ENCODE measurements at regions not wholly inside any gene's neighbourhood (a gene's known extent, or its start where the extent isn't known, plus 50 kb on each side); places are given as distances from the start of the nearest gene placed in this dataset.

GRCh38 chr18:10317864-10318690, 136.4 kb upstream of the APCDD1 start:
- 74 to 83% (median 79%) methylated on average over 6 of the region's 6 CpGs for WGBS, 3 donors
- H3K36me3 ChIP-seq, result no peaks in the 10 kb centered on the region
- intact Hi-C loops (cut with DNase I), result no loop called here
- H3K27me3 ChIP-seq, result no peaks in the 10 kb centered on the region
- H3K27ac ChIP-seq, result no peak overlapping the region
- TF ChIP-seq POLR2A (IDR thresholded peaks at IDR 0.05) (no peak), CTCF (IDR thresholded peaks at IDR 0.05) (no peak), EP300 (IDR thresholded peaks at IDR 0.05) (no peak)
- no peaks in the 10 kb centered on the region for H3K4me1 ChIP-seq (ENCODE audit: insufficient read depth)
- H3K4me3 ChIP-seq, result no peak overlapping the region
- H3K9me3 ChIP-seq, result no peaks in the 10 kb centered on the region
- no peak for DNase-seq

GRCh38 chr18:10318691-10318970, 135.8 kb upstream of the APCDD1 start:
- Histone ChIP-seq H3K27ac (no peak overlapping the region), H3K4me1 (ENCODE audit: insufficient read depth) (no peaks in the 10 kb centered on the region), H3K4me3 (no peak overlapping the region), H3K36me3 (no peaks in the 10 kb centered on the region), H3K9me3 (no peaks in the 10 kb centered on the region), H3K27me3 (no peaks in the 10 kb centered on the region)
- 35 to 54% (median 51%) methylated on average over 3 of the region's 3 CpGs for WGBS, 3 donors
- no peak for TF ChIP-seq POLR2A (IDR thresholded peaks at IDR 0.05)
- no peak for TF ChIP-seq CTCF (IDR thresholded peaks at IDR 0.05)
- TF ChIP-seq EP300 (IDR thresholded peaks at IDR 0.05), result no peak
- intact Hi-C loops (cut with DNase I), result no loop called here
- no peak for DNase-seq

- no peak for DNase-seq
- Histone ChIP-seq H3K36me3 (no peaks in the 10 kb centered on the region), H3K9me3 (no peaks in the 10 kb centered on the region), H3K4me1 (ENCODE audit: insufficient read depth) (no peaks in the 10 kb centered on the region), H3K27me3 (no peaks in the 10 kb centered on the region), H3K27ac (no peak overlapping the region), H3K4me3 (no peak overlapping the region)
- WGBS, 3 donors, result 79 to 91% (median 86%) methylated on average over 2 of the region's 2 CpGs
- intact Hi-C loops (cut with DNase I), result no loop called here
- no peak for TF ChIP-seq EP300 (IDR thresholded peaks at IDR 0.05)
- no peak for TF ChIP-seq POLR2A (IDR thresholded peaks at IDR 0.05)
- no peak for TF ChIP-seq CTCF (IDR thresholded peaks at IDR 0.05)
These were observed 135.4 kb upstream of the APCDD1 start for GRCh38 chr18:10319026-10319425.

GRCh38 chr18:10319914-10320600, 134.4 kb upstream of the APCDD1 start:
- no peak for DNase-seq
- intact Hi-C loops (cut with DNase I), result no loop called here
- H3K9me3 ChIP-seq, result no peaks in the 10 kb centered on the region
- no peaks in the 10 kb centered on the region for H3K36me3 ChIP-seq
- WGBS, 3 donors, result 89 to 94% (median 91%) methylated on average over 9 of the region's 9 CpGs
- no peaks in the 10 kb centered on the region for H3K4me1 ChIP-seq (ENCODE audit: insufficient read depth)
- no peak overlapping the region for H3K27ac ChIP-seq
- H3K27me3 ChIP-seq, result no peaks in the 10 kb centered on the region
- TF ChIP-seq CTCF (IDR thresholded peaks at IDR 0.05), result no peak
- no peak for TF ChIP-seq EP300 (IDR thresholded peaks at IDR 0.05)
- TF ChIP-seq POLR2A (IDR thresholded peaks at IDR 0.05), result no peak
- no peak overlapping the region for H3K4me3 ChIP-seq

Data from ovary (tissue), 7 donors.